Fibroblast of the conjunctiva (primary cell): ENCODE measurements at regions not wholly inside any gene's neighbourhood (a gene's known extent, or its start where the extent isn't known, plus 50 kb on each side); places are given as distances from the start of the nearest gene placed in this dataset.
"Not testable (repeated sequence)": the region's sequence is repeated elsewhere in the genome, so short reads cannot be mapped to it uniquely, and the experiment has no call there.

Source experiments
- DNase-seq: peaks from one replicate; pipeline ENCODE4 v3.0.0-alpha.2; 2010; ENCODE audit warnings: low read depth

GRCh38 chr13:73844986-73845385, 289.2 kb downstream of the KLF12 start:
- peak; percentile 4 for DNase-seq

DNA sequence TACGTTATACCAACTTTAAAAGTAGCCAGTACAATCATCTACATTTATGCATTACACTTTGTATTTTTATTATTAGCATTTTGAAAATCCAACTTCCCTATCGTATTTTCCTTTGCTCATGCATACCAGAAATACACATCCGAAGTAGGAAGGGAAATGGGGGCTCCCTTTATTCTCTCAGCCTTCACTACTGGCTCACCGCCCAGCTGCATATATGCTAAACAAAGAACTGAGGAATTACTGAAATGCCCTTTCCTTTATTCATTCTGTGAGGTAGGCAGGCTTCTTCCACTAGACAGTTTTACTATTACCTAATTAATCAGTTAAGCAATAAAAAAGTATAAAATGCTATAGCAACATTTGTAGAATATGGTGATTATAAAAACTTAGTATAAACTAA, 291.6 kb downstream of the KLF12 start:
- no peak for DNase-seq

DNA sequence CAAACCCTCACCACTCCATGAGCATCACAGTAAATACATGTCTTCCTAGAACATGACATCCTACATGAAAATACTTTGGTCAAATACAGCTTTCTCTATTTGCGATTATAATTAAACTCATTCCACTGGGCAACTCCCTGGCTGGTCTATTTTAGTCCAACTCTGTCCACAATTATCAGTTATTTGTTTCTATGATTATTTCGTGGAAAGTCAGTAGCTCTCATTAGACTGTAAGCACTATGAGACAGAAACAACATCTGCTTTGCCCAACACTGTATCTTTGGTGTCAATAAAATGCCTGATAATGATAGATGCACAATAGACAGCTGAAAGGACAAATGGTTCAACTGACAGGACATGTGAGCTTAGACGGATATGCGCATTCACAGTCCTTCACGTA, 292.0 kb downstream of the KLF12 start:
- no peak for DNase-seq

DNA sequence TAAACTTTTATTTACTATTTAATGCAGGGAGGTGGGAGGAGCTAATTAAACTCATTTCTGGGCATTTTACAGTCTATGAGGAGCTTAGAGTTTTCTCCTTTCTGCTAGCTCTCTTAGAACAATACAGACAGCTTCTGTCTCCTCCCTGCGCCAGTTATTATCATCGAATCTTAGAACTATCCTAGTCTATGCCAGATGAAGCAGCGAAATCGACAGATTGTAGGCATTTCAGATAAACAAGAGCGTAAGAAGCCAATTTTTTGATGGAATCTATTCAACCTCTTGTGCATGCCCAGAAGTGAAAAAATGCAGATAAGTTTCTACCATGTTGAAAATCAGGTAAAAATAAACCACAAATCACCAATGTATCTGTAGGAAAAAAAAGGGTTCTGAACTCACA, 297.1 kb downstream of the KLF12 start:
- DNase-seq = no peak

- peak; percentile 28 for DNase-seq
Observed at GRCh38 chr13:73835138-73835721, 299.0 kb downstream of the KLF12 start.

DNA sequence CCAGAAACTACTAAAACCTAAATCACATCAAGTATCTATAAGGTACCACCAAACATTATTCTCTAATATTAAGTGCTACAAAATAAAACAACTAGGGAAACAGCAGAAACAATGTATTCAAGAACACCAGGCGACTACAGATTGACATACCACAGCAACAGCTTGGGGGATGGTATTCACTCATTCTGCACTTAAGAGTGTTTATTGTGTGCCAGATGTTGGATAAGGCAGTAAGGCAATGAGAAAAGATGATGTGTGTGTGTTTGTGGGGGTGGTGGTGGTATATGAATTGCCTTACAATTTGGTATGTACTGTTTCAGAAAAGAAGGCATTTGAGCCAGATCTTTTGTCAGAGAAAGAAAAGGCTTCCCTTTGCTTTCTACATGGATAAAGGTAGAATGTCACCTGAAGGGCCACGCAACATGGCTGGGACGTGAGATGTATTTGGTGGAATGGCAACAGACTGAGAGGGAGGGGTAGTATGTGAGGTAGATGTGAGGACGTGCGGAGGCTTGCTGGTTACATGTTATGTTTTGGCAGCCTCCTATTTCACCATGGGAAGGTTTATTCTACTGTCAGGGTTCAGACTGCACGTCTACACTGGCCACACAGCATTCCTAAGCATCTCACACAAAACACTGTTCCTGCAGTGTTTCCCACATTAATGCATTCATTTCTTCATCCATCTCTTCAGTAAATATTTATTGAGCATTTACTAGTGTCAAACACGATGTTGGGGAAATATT, 300.7 kb downstream of the KLF12 start:
- no peak for DNase-seq

DNA sequence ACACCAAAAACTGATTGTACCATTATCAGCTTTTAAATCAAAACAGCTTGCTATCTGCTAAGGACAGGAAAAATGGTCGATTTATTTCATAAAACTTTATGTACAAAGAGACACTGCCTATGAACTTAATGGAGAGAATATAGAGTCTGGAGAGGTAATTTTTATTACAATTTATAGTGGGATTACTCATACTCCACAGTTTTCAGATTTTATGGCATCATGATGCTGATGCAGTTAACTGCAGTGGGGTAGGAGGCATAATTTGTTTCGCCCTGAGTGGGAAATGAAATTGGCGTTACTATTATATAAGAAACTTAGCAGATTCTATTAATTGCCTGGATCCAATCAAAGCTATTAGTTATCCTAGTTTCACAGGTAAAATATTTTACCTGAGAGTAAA, 301.4 kb downstream of the KLF12 start:
- DNase-seq = no peak

- DNase-seq = no peak
Observed at GRCh38 chr13:73832128-73832588, 302.0 kb downstream of the KLF12 start.

DNA sequence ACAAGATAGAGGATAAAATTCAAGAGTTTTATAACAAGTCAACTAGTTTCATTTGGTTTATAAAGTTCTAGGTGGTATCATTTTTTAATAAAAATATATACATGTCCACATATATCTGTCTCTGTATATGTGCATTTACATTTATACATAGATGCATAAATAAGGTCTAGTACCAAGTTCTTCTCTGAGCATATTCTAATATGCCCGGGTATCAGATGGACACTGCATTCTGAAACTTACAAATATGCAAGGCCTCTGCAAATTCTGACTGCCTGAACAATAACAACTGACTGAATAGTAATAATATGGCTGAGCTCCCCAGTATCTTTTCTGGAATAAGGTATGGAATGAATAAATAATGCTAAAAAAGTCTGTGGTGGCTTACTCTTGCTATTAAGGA, 304.8 kb downstream of the KLF12 start:
- DNase-seq = no peak

- DNase-seq = no peak
Observed at GRCh38 chr13:73828811-73829210, 305.4 kb downstream of the KLF12 start.

DNA sequence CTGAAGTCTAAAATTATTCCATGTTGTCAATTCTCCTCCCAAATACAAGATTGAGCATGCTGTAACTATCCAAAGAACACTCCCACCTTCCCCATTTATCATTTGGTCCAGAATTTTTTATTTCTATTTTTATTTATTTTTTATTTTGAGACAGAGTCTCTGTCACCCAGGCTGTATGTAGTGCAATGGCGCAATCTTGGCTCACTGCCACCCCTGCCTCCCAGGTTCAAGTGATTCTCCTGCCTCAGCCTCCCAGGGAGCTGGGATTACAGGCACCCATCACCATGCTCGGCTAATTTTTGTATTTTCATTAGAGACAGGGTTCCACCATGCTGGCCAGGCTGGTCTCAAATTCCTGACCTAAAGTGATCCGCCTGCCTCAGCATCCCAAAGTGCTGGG, 306.8 kb downstream of the KLF12 start:
- no peak for DNase-seq

GRCh38 chr13:73825143-73825542, 309.1 kb downstream of the KLF12 start:
- no peak for DNase-seq

DNA sequence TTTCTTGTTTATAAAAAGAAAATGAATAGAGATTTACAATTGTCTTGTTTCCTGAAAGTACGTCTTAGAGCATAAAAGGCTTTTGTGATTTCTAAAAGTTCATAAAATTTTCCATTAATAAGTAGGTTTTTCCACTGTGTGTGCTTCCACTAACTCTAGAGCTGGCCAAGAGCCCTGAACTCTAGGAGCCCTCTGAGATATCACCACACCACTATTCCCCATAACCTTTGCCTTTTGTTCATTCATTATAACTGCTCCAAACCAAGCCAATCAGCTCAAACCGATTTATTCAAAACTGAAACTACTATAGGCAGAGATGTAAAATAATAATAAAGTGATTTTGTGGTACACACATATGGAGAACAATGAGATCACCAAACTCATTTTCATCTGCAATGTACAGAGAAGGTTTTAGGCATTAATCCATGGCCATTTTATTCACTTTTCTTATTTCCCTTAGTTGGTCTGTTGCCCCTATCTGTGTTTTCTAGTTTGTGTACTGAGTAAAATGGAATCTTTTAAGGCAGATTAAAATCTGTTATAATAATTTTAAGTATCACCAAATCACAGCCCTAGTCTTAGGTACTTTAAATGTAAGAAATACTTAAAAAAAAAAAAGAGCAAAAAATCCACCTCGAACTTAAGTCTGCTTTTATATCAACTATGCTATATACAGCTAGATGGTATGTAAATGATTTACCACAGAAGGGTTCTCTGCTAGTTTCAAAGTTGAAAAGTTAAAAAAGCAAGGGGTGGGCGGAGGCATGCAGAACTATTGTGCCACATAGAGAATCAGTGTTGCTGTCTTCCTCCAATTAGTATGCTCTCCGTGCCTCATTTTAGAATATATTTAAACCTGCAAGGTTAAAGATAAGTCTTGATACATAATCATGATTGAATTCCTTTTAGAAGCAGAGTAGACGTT, 311.3 kb downstream of the KLF12 start:
- no peak for DNase-seq

GRCh38 chr13:73820688-73821087, 313.5 kb downstream of the KLF12 start:
- no peak for DNase-seq

DNA sequence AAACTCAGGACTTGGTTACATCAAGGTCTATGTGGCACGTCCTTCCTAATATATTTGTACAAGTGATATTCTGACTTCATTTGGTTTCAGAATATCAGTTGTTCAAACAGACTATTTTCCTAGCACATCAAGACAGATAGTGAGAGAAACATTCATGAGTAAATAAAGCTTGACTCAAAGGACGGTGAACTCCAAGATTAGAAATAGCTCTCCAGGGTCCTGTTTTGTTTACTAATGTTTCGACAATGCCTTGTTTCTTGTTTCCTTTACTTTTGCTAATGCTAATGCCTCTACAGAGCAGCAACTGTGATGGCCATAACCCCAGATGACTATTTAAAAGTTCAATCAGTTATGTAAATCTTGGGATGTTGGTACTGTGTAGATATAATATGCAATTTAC, 313.9 kb downstream of the KLF12 start:
- DNase-seq = no peak

DNA sequence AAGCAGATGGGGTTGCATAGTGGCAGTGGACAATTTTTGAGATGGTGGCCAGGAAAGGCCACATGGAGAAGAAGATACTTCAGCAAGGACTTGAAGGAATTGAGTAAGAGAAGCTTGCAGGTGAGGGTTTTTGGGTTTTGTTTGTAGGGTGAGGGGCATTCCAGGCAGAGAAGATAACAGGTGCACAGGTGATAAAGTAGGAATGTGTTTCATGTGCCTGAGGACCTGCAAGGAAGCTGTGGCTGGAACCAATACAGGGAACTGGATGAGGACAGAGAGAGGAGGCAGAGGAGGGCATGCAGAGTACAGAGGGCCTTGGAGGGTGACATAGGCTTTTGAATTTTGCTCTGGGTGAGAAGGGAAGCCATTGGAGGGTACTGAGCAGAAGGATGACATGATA, 314.5 kb downstream of the KLF12 start:
- no peak for DNase-seq

DNA sequence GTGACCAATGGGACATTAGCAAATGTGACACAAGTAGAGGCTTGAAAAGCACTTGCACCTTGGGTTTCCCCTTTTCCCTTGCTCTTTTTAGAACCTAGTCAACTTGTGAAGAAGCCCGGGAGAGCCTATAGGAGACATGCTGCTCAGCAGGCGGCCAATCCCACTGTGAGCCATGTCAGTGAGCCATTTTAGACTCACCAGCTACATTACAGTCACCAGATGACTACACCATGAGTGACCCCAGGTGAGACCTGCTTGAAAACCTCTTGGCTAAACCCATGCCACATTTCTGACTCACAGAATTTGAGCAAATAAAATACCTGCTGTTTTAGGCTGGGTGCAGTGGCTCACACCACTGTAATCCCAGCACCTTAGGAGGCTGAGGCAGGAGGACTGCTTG, 317.5 kb downstream of the KLF12 start:
- DNase-seq = no peak

GRCh38 chr13:73815796-73816195, 318.4 kb downstream of the KLF12 start:
- DNase-seq = no peak

GRCh38 chr13:73810647-73811046, 323.6 kb downstream of the KLF12 start:
- no peak for DNase-seq

GRCh38 chr13:73809561-73809960, 324.6 kb downstream of the KLF12 start:
- peak; percentile 6 for DNase-seq

- DNase-seq = no peak
Observed at GRCh38 chr13:73808318-73808717, 325.9 kb downstream of the KLF12 start.

- not testable (repeated sequence) for DNase-seq
Observed at GRCh38 chr13:73805326-73805958, 328.8 kb downstream of the KLF12 start.
